ENCODE measurements at regions not wholly inside any gene's neighbourhood (a gene's known extent, or its start where the extent isn't known, plus 50 kb on each side); places are given as distances from the start of the nearest gene placed in this dataset.
"Not testable (repeated sequence)": the region's sequence is repeated elsewhere in the genome, so short reads cannot be mapped to it uniquely, and the experiment has no call there.

DNA sequence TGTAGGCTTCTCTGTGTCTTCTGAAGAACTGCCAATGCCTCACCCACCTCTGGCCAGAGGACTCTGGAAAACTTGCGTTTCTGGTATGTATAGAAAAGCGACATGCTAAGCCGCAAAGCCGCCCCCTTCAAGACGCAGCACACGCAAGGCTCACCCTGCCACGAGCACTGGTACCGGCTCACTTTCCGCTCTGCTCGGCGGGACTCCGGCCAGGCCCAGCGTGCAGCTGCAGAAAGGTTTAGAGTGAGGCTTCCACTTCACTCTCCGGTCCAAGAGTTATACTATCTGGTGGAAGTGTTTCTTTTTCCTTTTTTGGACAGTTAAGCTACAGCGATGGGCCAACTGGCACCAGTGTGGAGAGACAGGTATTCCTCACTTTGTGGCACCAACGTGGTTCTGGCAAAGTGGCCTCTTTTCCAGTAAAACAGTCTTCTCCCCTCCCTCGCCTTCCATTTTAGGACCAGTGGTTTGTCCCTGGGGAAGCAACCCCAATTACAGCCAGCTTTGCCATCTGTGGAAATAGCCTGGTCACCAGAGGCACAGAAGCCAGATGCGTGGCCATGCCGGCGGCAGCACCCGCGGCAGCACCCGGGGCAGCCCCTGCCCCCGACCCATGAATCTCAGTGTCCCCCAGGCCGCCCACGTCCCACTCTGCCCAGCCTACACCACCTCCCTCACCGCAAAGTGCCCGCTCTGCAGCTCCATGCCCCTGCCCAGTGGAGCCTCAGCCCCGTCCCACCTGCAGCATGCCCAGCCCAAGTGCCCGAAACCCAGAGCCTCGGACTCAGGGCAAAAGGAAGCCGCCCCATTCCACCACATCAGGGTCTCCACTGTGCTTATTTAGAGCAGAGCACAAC, 91.6 kb upstream of the CTDP1 start:
- no peak for TF ChIP-seq CTCF (conservative IDR thresholded peaks at IDR 0.05; ENCODE audit: control insufficient read depth, insufficient read depth, low read depth, low read length)
- H3K4me3 ChIP-seq (ENCODE audit: control insufficient read depth, low read depth, low read length): no peak overlapping the region
- no peak for DNase-seq (ENCODE audit: low read depth)

GRCh38 chr18:79588636-79589481, 90.7 kb upstream of the CTDP1 start:
- no peak for TF ChIP-seq CTCF (conservative IDR thresholded peaks at IDR 0.05; ENCODE audit: control insufficient read depth, insufficient read depth, low read depth, low read length)
- no peak overlapping the region for H3K4me3 ChIP-seq (ENCODE audit: control insufficient read depth, low read depth, low read length)
- DNase-seq (ENCODE audit: low read depth): peak; percentile 94

DNA sequence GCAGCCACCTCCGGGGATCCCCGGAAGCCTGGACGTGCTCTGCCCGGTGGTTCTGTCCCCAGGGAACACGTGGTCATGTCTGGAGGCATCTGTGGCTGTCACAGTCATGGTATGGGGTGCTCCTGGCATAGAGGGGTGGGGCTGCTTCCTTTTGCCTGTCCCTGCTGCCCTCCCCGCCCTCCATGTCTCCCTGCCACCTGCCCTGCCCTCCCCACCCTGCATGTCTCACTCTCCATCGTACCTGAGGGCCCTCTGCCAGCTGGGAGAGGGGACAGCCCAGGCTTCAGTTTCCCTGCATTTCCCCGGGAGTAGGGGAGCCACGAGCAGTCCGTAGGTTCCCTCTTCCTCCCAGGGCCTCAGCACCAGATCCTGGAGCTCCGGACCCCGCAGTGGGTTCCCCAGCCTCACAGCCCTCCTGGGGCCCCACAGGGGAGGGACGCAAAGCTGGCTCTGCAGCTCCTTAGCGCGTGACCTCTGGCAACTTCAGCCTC, 90.0 kb upstream of the CTDP1 start:
- no peak overlapping the region for H3K4me3 ChIP-seq (ENCODE audit: control insufficient read depth, low read depth, low read length)
- no peak for DNase-seq (ENCODE audit: low read depth)
- TF ChIP-seq CTCF (conservative IDR thresholded peaks at IDR 0.05; ENCODE audit: control insufficient read depth, insufficient read depth, low read depth, low read length): no peak

DNA sequence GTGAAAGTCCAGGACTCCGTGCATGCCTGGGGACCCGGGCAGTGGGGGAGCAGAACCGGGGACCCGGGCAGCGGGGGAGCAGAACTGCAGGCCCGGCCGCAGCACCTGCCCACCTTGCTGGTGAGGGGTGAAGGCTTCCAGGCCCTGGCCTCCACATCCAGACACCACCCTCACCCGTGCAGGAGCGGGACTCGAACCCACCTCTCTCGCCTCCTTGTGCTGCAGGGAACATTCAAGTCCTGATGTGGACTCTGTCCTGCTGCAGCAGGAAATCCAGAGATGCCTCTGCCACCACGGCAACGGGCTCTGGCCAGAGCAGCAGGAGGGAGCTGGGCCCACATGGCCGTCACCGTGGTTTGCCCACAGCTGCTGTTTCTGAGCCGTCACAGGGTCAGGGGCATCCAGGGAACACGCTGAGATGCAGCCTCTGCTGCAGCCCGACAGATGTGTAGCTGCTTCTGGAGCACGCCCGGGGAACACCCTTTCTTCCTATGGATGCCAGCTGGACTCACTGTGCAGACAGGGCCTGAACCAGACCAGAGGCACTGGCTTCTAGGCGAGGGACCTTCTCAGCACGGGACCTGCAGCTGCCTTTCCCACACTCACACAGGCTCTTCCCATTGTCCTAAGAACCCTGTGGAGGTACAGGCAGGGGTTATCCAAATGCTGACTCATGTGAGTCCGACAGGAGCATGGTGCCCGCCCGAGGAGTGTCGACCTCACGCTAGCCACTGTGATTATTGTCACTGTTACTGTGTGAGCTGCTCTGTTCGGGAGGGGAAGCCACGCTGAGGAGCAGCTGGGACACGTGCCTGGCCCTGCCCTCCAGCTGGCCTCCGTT, 89.2 kb upstream of the CTDP1 start:
- no peak overlapping the region for H3K4me3 ChIP-seq (ENCODE audit: control insufficient read depth, low read depth, low read length)
- no peak for DNase-seq (ENCODE audit: low read depth)
- no peak for TF ChIP-seq CTCF (conservative IDR thresholded peaks at IDR 0.05; ENCODE audit: control insufficient read depth, insufficient read depth, low read depth, low read length)

GRCh38 chr18:79591032-79591308, 88.6 kb upstream of the CTDP1 start:
- TF ChIP-seq CTCF (conservative IDR thresholded peaks at IDR 0.05; ENCODE audit: control insufficient read depth, insufficient read depth, low read depth, low read length): no peak
- H3K4me3 ChIP-seq (ENCODE audit: control insufficient read depth, low read depth, low read length): no peak overlapping the region
- DNase-seq (ENCODE audit: low read depth): no peak

DNA sequence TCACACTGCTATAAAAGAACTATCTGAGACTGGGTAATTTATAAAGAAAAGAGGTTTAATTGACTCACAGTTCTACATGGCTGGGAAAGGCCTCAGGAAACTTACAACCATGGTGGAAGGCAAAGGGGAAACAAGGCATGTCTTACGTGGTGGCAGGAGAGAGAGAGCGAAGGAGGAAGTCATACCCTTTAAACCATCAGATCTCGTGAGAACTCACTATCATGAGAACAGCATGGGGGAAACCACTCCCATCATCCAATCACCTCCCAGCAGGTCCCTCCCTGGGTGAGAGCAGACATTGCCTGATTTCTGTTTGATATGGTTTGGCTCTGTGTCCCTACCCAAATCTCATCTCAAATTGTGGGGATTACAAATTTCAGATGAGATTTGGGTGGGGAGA, 86.9 kb upstream of the CTDP1 start:
- not testable (repeated sequence) for H3K4me3 ChIP-seq (ENCODE audit: control insufficient read depth, low read depth, low read length); DNase-seq (ENCODE audit: low read depth)

All from fibroblast of mammary gland (primary cell).